LNCaP clone FGC (cell line): ENCODE measurements at regions not wholly inside any gene's neighbourhood (a gene's known extent, or its start where the extent isn't known, plus 50 kb on each side); places are given as distances from the start of the nearest gene placed in this dataset.

ENCODE experiments used
- DNase-seq: peaks from one replicate; pipeline ENCODE4 v3.0.0-alpha.2; 2011; ENCODE audit warnings: low read depth
- H3K4me3 ChIP-seq: 2 replicates; pipeline ENCODE4 v1.5.1; 2011; ENCODE audit warnings: mild to moderate bottlenecking, low read depth, low read length, control low read depth
- TF ChIP-seq, protein P1 (sequence below): IDR thresholded peaks from 2 replicates; pipeline ENCODE4 v1.5.1; 2012; ENCODE audit warnings: mild to moderate bottlenecking; ENCODE audit not compliant: control insufficient read depth, insufficient read depth; ENCODE audit errors: extremely low read depth

DNA sequence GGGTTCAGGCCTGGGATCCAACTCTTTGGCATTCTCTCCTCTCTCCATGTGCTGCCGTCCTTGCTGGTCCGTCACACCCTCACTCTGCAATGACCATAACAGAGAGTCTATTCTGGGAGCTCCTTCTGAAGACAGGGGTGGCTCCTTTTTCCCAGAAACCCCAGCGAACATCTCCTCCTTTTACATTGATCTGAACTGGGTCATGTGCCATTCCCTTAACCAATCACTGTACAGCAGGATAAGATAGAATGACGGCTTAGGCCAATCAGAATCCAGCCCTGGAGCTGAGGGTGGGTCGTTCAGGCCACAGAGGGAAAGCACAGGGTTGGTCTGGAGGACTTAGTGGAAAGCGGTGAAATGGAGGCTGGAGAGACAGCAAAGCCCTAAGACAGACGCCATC is 740.1 kb downstream of the MATN1 start:
- TF ChIP-seq, protein P1, sequence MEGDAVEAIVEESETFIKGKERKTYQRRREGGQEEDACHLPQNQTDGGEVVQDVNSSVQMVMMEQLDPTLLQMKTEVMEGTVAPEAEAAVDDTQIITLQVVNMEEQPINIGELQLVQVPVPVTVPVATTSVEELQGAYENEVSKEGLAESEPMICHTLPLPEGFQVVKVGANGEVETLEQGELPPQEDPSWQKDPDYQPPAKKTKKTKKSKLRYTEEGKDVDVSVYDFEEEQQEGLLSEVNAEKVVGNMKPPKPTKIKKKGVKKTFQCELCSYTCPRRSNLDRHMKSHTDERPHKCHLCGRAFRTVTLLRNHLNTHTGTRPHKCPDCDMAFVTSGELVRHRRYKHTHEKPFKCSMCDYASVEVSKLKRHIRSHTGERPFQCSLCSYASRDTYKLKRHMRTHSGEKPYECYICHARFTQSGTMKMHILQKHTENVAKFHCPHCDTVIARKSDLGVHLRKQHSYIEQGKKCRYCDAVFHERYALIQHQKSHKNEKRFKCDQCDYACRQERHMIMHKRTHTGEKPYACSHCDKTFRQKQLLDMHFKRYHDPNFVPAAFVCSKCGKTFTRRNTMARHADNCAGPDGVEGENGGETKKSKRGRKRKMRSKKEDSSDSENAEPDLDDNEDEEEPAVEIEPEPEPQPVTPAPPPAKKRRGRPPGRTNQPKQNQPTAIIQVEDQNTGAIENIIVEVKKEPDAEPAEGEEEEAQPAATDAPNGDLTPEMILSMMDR = no peak
- H3K4me3 ChIP-seq = no peak overlapping the region
- no peak for DNase-seq

DNA sequence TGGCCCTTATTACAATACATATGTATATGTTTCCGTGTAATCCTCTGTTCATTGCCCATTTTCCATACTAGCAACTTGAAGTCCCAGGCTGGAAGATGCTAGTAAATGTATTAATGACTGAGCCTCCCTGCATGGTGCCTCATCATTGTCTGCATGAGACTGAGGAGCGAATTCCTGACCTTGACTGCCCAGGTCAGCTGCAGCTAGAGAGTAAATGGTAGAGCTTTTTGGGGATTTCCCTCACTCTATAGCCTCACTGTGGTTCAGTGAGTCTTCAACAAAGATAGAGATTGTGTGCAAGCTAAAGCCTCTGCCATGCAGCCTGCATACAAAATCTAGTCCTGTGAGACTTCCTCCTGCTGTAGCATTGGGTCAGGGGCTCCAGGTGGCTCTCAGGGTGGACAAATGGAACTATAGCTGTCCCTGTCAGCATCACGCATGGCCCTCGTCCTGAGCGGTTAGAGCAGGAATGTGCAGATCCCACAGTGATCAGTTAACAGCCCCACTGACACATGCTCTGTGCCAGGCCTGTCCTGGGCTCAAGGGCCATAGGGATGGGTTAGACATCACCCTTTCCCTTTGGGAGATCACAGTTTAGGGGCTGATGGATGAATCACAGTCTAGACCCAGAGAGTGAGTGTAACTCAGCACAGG is 741.7 kb downstream of the MATN1 start:
- H3K4me3 ChIP-seq = no peak overlapping the region
- DNase-seq = no peak
- TF ChIP-seq, protein P1 = no peak

DNA sequence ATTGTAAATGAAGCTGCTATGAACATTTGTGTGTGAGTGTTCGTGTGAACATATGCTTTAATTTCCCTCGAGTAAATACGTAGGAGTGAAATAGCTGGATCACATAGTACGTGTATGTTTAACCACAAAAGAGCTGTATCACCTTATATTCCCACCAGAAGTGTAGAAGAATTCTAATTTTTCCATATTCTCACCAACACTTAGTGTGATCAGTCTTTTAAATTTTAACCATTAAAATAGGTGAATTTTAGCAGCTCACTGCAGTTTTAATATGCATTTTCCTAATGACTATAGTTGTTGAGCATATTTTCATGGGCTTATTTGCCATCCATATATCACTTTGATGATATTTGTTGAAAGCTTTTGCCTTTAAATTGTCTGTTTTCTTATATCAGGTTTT is 741.2 kb downstream of the PTPRU start:
- TF ChIP-seq, protein P1 = no peak
- H3K4me3 ChIP-seq = no peak overlapping the region
- DNase-seq = no peak

DNA sequence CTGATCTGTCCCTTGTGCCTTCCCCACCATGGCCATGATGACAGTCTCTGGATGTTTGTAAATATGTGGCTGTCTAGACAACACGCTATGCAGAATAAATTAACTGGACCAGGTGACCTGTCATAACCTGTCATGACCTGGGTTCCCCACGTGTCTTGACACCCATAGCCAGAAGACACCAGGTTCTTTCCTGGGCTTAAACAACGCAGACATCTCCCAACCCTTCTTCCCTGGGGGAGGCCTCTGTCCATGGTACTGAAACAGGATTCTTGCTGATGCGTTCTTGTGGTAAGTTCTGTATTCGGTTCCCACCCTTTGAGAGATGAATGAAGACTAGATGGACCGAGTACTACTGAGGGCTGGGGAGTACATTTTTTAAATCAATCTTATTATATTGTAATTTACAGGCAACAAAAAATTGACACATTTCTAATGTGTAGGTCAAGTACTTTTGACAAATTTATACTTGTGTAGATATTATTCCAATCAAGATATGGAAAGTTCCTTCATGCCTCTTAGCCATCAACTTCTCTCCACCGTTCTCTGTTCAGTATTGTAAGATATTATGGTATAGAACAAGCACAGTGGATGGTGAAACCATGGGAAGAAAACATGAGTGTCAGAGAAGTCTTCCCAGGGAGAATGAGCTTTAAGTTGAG is 738.8 kb downstream of the PTPRU start:
- H3K4me3 ChIP-seq = no peak overlapping the region
- TF ChIP-seq, protein P1 = no peak
- no peak for DNase-seq

DNA sequence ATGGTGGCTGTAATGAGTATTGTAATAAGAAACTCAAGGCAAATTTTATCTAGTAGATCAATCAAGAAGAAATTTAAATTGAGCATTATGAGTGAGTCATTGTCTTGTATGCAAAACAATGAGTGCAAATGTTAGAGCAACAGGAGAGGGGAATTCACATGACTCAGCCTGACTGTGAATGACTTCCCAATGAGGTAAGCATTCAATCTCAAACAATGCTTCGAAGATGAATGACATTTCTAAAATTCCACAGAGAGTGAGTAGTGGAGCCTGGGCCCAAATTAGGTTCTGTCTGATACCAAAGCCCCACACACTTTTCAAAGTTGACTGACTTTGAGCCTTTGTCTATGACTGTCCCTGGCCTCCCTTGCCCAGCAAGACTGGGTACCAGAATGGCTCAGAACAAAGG is 738.0 kb downstream of the PTPRU start:
- H3K4me3 ChIP-seq = no peak overlapping the region
- TF ChIP-seq, protein P1 = no peak
- DNase-seq = no peak

DNA sequence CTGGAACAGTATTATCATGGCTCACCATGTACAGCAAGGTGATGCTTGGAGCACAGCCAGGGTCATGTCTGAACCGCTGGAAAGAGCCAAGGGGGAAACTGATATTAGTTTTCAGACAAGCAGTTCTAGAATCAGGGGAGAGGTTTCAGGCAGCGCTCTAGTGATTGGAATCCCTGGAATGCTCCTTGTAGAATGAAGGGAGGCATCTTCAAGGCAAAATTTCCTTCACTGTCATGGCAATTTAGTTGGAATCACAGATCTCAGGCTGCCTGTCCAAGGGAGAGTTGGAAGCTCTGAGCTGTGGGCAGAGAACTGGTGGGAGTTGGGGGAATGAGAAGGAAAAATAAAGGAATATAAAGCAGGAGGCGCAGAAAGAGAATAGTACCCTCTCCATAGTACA is 737.1 kb downstream of the PTPRU start:
- TF ChIP-seq, protein P1 = no peak
- no peak for DNase-seq
- H3K4me3 ChIP-seq = no peak overlapping the region

DNA sequence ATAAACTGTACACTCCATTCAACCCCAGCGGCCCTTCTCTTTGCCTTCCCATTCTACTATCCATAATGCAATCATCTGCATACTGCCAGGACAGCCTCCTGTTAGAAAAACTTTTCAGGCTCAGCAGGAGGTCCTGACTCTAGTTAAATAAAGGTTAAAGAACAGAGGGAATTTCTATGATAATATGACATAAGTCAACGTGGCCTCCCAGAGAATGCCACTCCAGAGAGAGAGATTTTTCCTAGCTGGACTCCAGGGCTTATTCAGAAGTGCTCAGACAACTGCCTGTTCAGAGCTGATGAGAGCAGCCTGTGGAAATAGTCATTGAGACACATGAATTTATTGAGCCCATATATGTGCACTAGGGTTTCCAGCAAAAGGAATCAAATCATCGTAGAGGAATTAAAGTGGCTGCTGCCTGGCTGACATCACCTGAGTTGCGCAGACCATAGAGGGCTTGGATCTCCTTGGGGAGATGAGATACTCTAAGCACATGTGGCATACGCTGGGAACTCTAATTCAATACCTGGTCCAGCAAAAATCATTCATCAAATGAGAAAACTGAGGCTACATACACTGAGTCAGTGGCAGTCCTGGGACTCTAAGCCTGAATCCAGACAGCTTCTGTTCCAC is 736.2 kb downstream of the PTPRU start:
- no peak for DNase-seq
- H3K4me3 ChIP-seq = no peak overlapping the region
- TF ChIP-seq, protein P1 = no peak
